H1 (cell line): ENCODE measurements at regions not wholly inside any gene's neighbourhood (a gene's known extent, or its start where the extent isn't known, plus 50 kb on each side); places are given as distances from the start of the nearest gene placed in this dataset.

ENCODE experiments used
- CTCF ChIA-PET: fragments of 300-600 bp; sonication (Branson Sonifier 250); formaldehyde crosslinking; loops from one replicate; lab custom pipeline; 2021; ENCODE audit not compliant: partially characterized antibody; lab: Charles Lee
- POLR2A ChIA-PET: fragments of 300-600 bp; sonication (Branson Sonifier 250); formaldehyde crosslinking; loops from one replicate; lab custom pipeline; 2021; ENCODE audit warnings: inconsistent platforms; ENCODE audit not compliant: partially characterized antibody; lab: Charles Lee
- DNase-seq, 2 experiments: peaks; one replicate each; pipeline versions ENCODE4 v3.0.0 to v3.0.0-alpha.2; 2010 to 2022; ENCODE audit warnings: low spot score in 2 of 2, low read depth in 1 of 2, mixed read lengths in 1 of 2
- FAIRE-seq: peaks from 2 replicates; lab custom pipeline; 2011; peaks lifted over from hg19 to GRCh38; lab: Jason Lieb, UNC
- H2AFZ ChIP-seq: 2 replicates; pipeline ENCODE4 v1.8.1; 2012; ENCODE audit warnings: low read length, inconsistent platforms
- H2AK5ac ChIP-seq: 2 replicates; pipeline ENCODE4 v1.6.1; 2013; ENCODE audit warnings: low read depth, low read length
- H2BK120ac ChIP-seq: replicated peaks from 2 replicates; pipeline ENCODE3; 2013; ENCODE audit warnings: low read depth, low read length, inconsistent platforms
- H2BK12ac ChIP-seq: 2 replicates; pipeline ENCODE4 v1.6.1; 2013; ENCODE audit warnings: low read depth, low read length
- H2BK15ac ChIP-seq: 2 replicates; pipeline ENCODE4 v1.6.1; 2013; ENCODE audit warnings: low read length
- H2BK20ac ChIP-seq: 2 replicates; pipeline ENCODE4 v1.6.1; 2013; ENCODE audit warnings: low read length
- H2BK5ac ChIP-seq: 2 replicates; pipeline ENCODE4 v1.6.1; 2013; ENCODE audit warnings: low read depth, low read length
- H3K14ac ChIP-seq: 2 replicates; pipeline ENCODE4 v1.6.1; 2013; ENCODE audit warnings: inconsistent platforms; ENCODE audit not compliant: insufficient read length
- H3K18ac ChIP-seq: 2 replicates; pipeline ENCODE4 v1.6.1; 2013; ENCODE audit warnings: low read length; ENCODE audit errors: extremely low read depth
- H3K23ac ChIP-seq: 2 replicates; pipeline ENCODE4 v1.6.1; 2013; ENCODE audit warnings: inconsistent platforms; ENCODE audit not compliant: insufficient read length
- H3K23me2 ChIP-seq: 2 replicates; pipeline ENCODE4 v1.6.1; 2013; ENCODE audit warnings: low read depth, low read length
- H3K27ac ChIP-seq: 2 replicates; pipeline ENCODE4 v1.6.1; 2011; ENCODE audit warnings: low read depth, low read length, inconsistent platforms
- H3K27me3 ChIP-seq, 4 experiments: replicated peaks in 1 of 4; 1 replicate in 1 of 4; 2 replicates in 3 of 4; pipeline versions ENCODE4 v1.6.1 to v1.8.1; 2011 to 2013; ENCODE audit warnings: low read length in 3 of 4, mild to moderate bottlenecking in 3 of 4, inconsistent platforms in 2 of 4, mixed read lengths in 2 of 4, moderate library complexity in 1 of 4; ENCODE audit not compliant: control insufficient read depth in 3 of 4, insufficient read depth in 3 of 4; ENCODE audit errors: extremely low read depth in 1 of 4
- H3K36me3 ChIP-seq, 4 experiments: 2 replicates each; pipeline versions ENCODE4 v1.6.1 to v1.8.1; 2011 to 2013; ENCODE audit warnings: mild to moderate bottlenecking in 4 of 4, low read length in 3 of 4, moderate library complexity in 2 of 4, control low read depth in 1 of 4, inconsistent platforms in 1 of 4; ENCODE audit not compliant: insufficient read depth in 4 of 4, control insufficient read depth in 2 of 4
- H3K4ac ChIP-seq: replicated peaks from 2 replicates; pipeline ENCODE3; 2013; ENCODE audit warnings: low read length, low read depth, mixed read lengths, inconsistent platforms; ENCODE audit not compliant: insufficient read length
- H3K4me1 ChIP-seq, 4 experiments: replicated peaks in 1 of 4; 1 replicate in 1 of 4; 2 replicates in 3 of 4; pipeline versions ENCODE4 v1.6.1 to v1.8.1; 2011 to 2013; ENCODE audit warnings: low read length in 3 of 4, inconsistent platforms in 2 of 4, mixed read lengths in 1 of 4; ENCODE audit not compliant: insufficient read depth in 4 of 4, control insufficient read depth in 3 of 4
- H3K4me2 ChIP-seq, 2 experiments: 2 replicates each; pipeline versions ENCODE4 v1.6.1 to v1.8.1; 2011 to 2013; ENCODE audit warnings: low read depth in 2 of 2, low read length in 2 of 2, control low read depth in 1 of 2, inconsistent platforms in 1 of 2, mild to moderate bottlenecking in 1 of 2; ENCODE audit not compliant: insufficient read depth in 1 of 2
- H3K4me3 ChIP-seq, 4 experiments: fragments of 200-600, 300-600 bp in 1 of 4; sonication (generic), shearing (Covaris generic), sonication (Bioruptor Twin) in 1 of 4; 2 replicates each; pipeline versions ENCODE4 v1.5.1 to v1.8.1; 2011 to 2016; ENCODE audit warnings: low read length in 4 of 4, low read depth in 3 of 4, control low read depth in 2 of 4, inconsistent platforms in 2 of 4, mild to moderate bottlenecking in 2 of 4, mixed read lengths in 1 of 4, moderate library complexity in 1 of 4; ENCODE audit not compliant: insufficient read depth in 2 of 4; ENCODE audit errors: extremely low read depth in 1 of 4
- H3K56ac ChIP-seq: replicated peaks from 2 replicates; pipeline ENCODE3; 2013; ENCODE audit warnings: low read depth, mild to moderate bottlenecking, mixed read lengths, low read length, inconsistent platforms; ENCODE audit not compliant: insufficient read length
- H3K79me1 ChIP-seq: 2 replicates; pipeline ENCODE4 v1.6.1; 2013; ENCODE audit warnings: low read depth, low read length, control low read depth
- H3K79me2 ChIP-seq, 2 experiments: 2 replicates each; pipeline versions ENCODE4 v1.6.1 to v1.8.1; 2012 to 2013; ENCODE audit warnings: low read length in 2 of 2, mild to moderate bottlenecking in 2 of 2, inconsistent platforms in 1 of 2; ENCODE audit not compliant: insufficient read depth in 2 of 2, control insufficient read depth in 1 of 2
- H3K9ac ChIP-seq, 4 experiments: replicated peaks in 1 of 4; 1 replicate in 1 of 4; 2 replicates in 3 of 4; pipeline versions ENCODE4 v1.6.1 to v1.8.1; 2011 to 2013; ENCODE audit warnings: low read depth in 3 of 4, low read length in 3 of 4, control low read depth in 2 of 4, mild to moderate bottlenecking in 2 of 4, moderate library complexity in 2 of 4, inconsistent platforms in 1 of 4; ENCODE audit errors: extremely low read depth in 1 of 4
- H3K9me3 ChIP-seq, 2 experiments: 2 replicates each; pipeline versions ENCODE4 v1.6.1 to v1.8.1; 2012 to 2013; ENCODE audit warnings: mild to moderate bottlenecking in 2 of 2, moderate library complexity in 2 of 2, control low read depth in 1 of 2, inconsistent platforms in 1 of 2, low read depth in 1 of 2, low read length in 1 of 2, mixed read lengths in 1 of 2; ENCODE audit not compliant: insufficient read depth in 2 of 2
- H4K20me1 ChIP-seq, 2 experiments: replicated peaks in 1 of 2; 2 replicates each; pipeline versions ENCODE3 to v1.8.1; 2011 to 2013; ENCODE audit warnings: inconsistent platforms in 2 of 2, low read length in 2 of 2, mild to moderate bottlenecking in 1 of 2; ENCODE audit not compliant: insufficient read depth in 2 of 2, control insufficient read depth in 1 of 2
- H4K5ac ChIP-seq: 2 replicates; pipeline ENCODE4 v1.6.1; 2013; ENCODE audit warnings: low read length, low read depth, mixed read lengths, inconsistent platforms; ENCODE audit not compliant: insufficient read length
- H4K8ac ChIP-seq: 2 replicates; pipeline ENCODE4 v1.8.0; 2013; ENCODE audit warnings: mild to moderate bottlenecking, moderate library complexity, low read length, inconsistent platforms; ENCODE audit not compliant: insufficient read depth; ENCODE audit errors: extremely low read depth
- H4K91ac ChIP-seq: replicated peaks from 2 replicates; pipeline ENCODE3; 2013; ENCODE audit warnings: low read length, mixed read lengths, inconsistent platforms; ENCODE audit not compliant: insufficient read length
- POU5F1 ChIP-seq: IDR thresholded peaks from 2 replicates; pipeline ENCODE4 v1.6.1; 2011; ENCODE audit warnings: low read depth, mild to moderate bottlenecking, low read length, moderate library complexity
- SUZ12 ChIP-seq: fragments of 200-600 bp; sonication (generic); IDR thresholded peaks from 2 replicates; pipeline ENCODE4 v1.6.1; 2012; ENCODE audit warnings: mild to moderate bottlenecking, inconsistent platforms, low read length, moderate library complexity, mixed read lengths
- WGBS, 2 experiments: shearing (Covaris generic) in 1 of 2; methylation state at CpG; one replicate each; pipeline versions ENCODE4 v1.1.6 to v1.1.7; 2013 to 2015; ENCODE audit warnings: low lambda C conversion rate in 2 of 2, mixed read lengths in 2 of 2, inconsistent platforms in 1 of 2, low coverage in 1 of 2, missing lambda C conversion rate in 1 of 2; ENCODE audit not compliant: insufficient replicate concordance in 2 of 2, insufficient coverage in 1 of 2, insufficient read length in 1 of 2; ENCODE audit errors: extremely low coverage in 1 of 2, missing lambda C conversion rate in 1 of 2; 5-methylcytosine and 5-hydroxymethylcytosine counted together
- TF ChIP-seq, protein P1 (sequence below): IDR thresholded peaks from 2 replicates; pipeline ENCODE4 v1.6.1; 2011; ENCODE audit warnings: low read length, improper control_type of control experiment

DNA sequence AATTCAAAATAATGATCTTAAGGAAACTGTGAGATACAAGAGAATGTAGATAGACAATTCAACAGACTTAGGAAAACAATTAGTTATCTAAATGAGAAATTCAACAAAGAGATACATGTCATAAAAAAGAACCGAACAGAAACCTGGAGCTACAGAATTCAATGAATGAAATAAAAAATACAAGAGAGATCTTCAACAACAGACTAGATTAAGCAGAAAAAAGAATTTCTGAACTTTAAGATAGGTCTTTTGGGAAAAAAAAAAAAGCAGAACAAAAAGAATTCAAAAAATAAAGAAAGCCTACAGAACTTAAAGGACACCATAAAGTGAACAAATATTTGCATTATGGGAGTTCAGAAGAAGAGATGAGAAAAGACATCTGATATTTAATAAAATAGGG is 129.1 kb upstream of the FOXK1 start:
- POLR2A ChIA-PET, result no interaction called here
- no peaks in the 10 kb centered on the region for H3K23me2 ChIP-seq
- DNase-seq, result no peak
- no peak for TF ChIP-seq SUZ12
- TF ChIP-seq, protein P1, sequence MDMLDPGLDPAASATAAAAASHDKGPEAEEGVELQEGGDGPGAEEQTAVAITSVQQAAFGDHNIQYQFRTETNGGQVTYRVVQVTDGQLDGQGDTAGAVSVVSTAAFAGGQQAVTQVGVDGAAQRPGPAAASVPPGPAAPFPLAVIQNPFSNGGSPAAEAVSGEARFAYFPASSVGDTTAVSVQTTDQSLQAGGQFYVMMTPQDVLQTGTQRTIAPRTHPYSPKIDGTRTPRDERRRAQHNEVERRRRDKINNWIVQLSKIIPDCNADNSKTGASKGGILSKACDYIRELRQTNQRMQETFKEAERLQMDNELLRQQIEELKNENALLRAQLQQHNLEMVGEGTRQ, result no peak
- no peak for TF ChIP-seq POU5F1

More for the DNA sequence above, 129.1 kb upstream of the FOXK1 start:
- Histone ChIP-seq H3K18ac (no peak overlapping the region), H3K9me3 (peaks cover 35 to 54% of the 10 kb centered on the region in 2 experiments), H4K8ac (no peak overlapping the region), H2AK5ac (no peak overlapping the region), H3K4me1 (peaks cover 0 to 3% (median 0%) of the 10 kb centered on the region in 4 experiments; a peak in 1 of 7 replicates), H3K14ac (no peak overlapping the region), H2BK20ac (no peak overlapping the region), H4K5ac (no peak overlapping the region), H3K4me2 (no peak overlapping the region), H3K27ac (no peak overlapping the region), H3K36me3 (no peaks in the 10 kb centered on the region), H2BK12ac (no peak overlapping the region), H2AFZ (no peak overlapping the region), H2BK15ac (no peak overlapping the region), H3K4me3 (no peak overlapping the region), H4K20me1 (no peaks in the 10 kb centered on the region), H4K91ac (no peak overlapping the region), H2BK5ac (no peak overlapping the region), H3K27me3 (no peaks in the 10 kb centered on the region), H2BK120ac (no peak overlapping the region), H3K79me1 (no peaks in the 10 kb centered on the region), H3K9ac (no peak overlapping the region), H3K4ac (no peak overlapping the region), H3K23ac (no peak overlapping the region), H3K79me2 (no peaks in the 10 kb centered on the region), H3K56ac (no peak overlapping the region)
- CTCF ChIA-PET, result interaction anchor here (0.6 to 1.5 kb wide), 4 partner anchors 9 to 82 kb away, joined by 3 to 5 read pairs (median 4); no protein-coding TSS in a partner anchor
- no peak for FAIRE-seq
- 71% methylated on average over 1 of the region's 1 CpG; no CpG with 5 or more reads in 1 of the 2 experiments for WGBS, 2 experiments
